ENCODE measurements at regions not wholly inside any gene's neighbourhood (a gene's known extent, or its start where the extent isn't known, plus 50 kb on each side); places are given as distances from the start of the nearest gene placed in this dataset.

- DNase-seq = no peak
- Histone ChIP-seq H3K4me1 (no peaks in the 10 kb centered on the region), H3K27ac (no peak overlapping the region), H3K9me3 (no peaks in the 10 kb centered on the region), H3K36me3 (no peaks in the 10 kb centered on the region), H3K4me3 (no peak overlapping the region), H3K27me3 (no peaks in the 10 kb centered on the region)
- TF ChIP-seq CTCF (IDR thresholded peaks at IDR 0.05) = no peak
- no peak for TF ChIP-seq POLR2A (IDR thresholded peaks at IDR 0.05)
- intact Hi-C loops (cut with DNase I; ENCODE audit: low total_unique reads) = no loop called here
Observed at GRCh38 chr3:110612045-110612444, 459.6 kb upstream of the NECTIN3 start.

GRCh38 chr3:110614186-110614585 lies 457.4 kb upstream of the NECTIN3 start:
- Histone ChIP-seq H3K36me3 (no peaks in the 10 kb centered on the region), H3K27me3 (no peaks in the 10 kb centered on the region), H3K4me3 (no peak overlapping the region), H3K4me1 (no peaks in the 10 kb centered on the region), H3K9me3 (no peaks in the 10 kb centered on the region), H3K27ac (no peak overlapping the region)
- no peak for DNase-seq
- TF ChIP-seq CTCF (IDR thresholded peaks at IDR 0.05) = no peak
- no peak for TF ChIP-seq POLR2A (IDR thresholded peaks at IDR 0.05)
- intact Hi-C loops (cut with DNase I; ENCODE audit: low total_unique reads) = no loop called here

GRCh38 chr3:110615454-110615853 lies 456.2 kb upstream of the NECTIN3 start:
- Histone ChIP-seq H3K4me1 (no peaks in the 10 kb centered on the region), H3K4me3 (no peak overlapping the region), H3K27ac (no peak overlapping the region), H3K9me3 (no peaks in the 10 kb centered on the region), H3K36me3 (no peaks in the 10 kb centered on the region), H3K27me3 (no peaks in the 10 kb centered on the region)
- DNase-seq = no peak
- TF ChIP-seq POLR2A (IDR thresholded peaks at IDR 0.05) (no peak), CTCF (IDR thresholded peaks at IDR 0.05) (no peak)
- intact Hi-C loops (cut with DNase I; ENCODE audit: low total_unique reads) = no loop called here

- no peaks in the 10 kb centered on the region for H3K36me3 ChIP-seq
- no peak overlapping the region for H3K4me3 ChIP-seq
- TF ChIP-seq CTCF (IDR thresholded peaks at IDR 0.05) = no peak
- no peak for TF ChIP-seq POLR2A (IDR thresholded peaks at IDR 0.05)
- no peak for DNase-seq
- H3K27me3 ChIP-seq = no peaks in the 10 kb centered on the region
- H3K9me3 ChIP-seq = no peaks in the 10 kb centered on the region
- no peak overlapping the region for H3K27ac ChIP-seq
- intact Hi-C loops (cut with DNase I; ENCODE audit: low total_unique reads) = no loop called here
- H3K4me1 ChIP-seq = no peaks in the 10 kb centered on the region
Observed at GRCh38 chr3:110618512-110619226, 452.9 kb upstream of the NECTIN3 start.

- intact Hi-C loops (cut with DNase I; ENCODE audit: low total_unique reads) = no loop called here
- H3K27ac ChIP-seq = no peak overlapping the region
- DNase-seq = no peak
- H3K4me1 ChIP-seq = no peaks in the 10 kb centered on the region
- no peak overlapping the region for H3K4me3 ChIP-seq
- no peaks in the 10 kb centered on the region for H3K27me3 ChIP-seq
- no peaks in the 10 kb centered on the region for H3K36me3 ChIP-seq
- no peak for TF ChIP-seq POLR2A (IDR thresholded peaks at IDR 0.05)
- no peak for TF ChIP-seq CTCF (IDR thresholded peaks at IDR 0.05)
- H3K9me3 ChIP-seq = no peaks in the 10 kb centered on the region
Observed at GRCh38 chr3:110620118-110620517, 451.5 kb upstream of the NECTIN3 start.

All from uterus (tissue), 3 donors.